GM12891 (cell line): ENCODE measurements at regions not wholly inside any gene's neighbourhood (a gene's known extent, or its start where the extent isn't known, plus 50 kb on each side); places are given as distances from the start of the nearest gene placed in this dataset.

Source experiments
- POLR2AphosphoS5 ChIP-seq: IDR thresholded peaks from 2 replicates; pipeline ENCODE4 v1.6.1; 2011; ENCODE audit warnings: low read depth, low read length, control low read depth
- POU2F2 ChIP-seq: IDR thresholded peaks from 2 replicates; pipeline ENCODE4 v1.6.1; 2011; ENCODE audit warnings: low read depth, mild to moderate bottlenecking, control low read depth, low read length, moderate library complexity
- TAF1 ChIP-seq: IDR thresholded peaks from 2 replicates; pipeline ENCODE4 v1.6.1; 2011; ENCODE audit warnings: low read depth, low read length, control low read depth

DNA sequence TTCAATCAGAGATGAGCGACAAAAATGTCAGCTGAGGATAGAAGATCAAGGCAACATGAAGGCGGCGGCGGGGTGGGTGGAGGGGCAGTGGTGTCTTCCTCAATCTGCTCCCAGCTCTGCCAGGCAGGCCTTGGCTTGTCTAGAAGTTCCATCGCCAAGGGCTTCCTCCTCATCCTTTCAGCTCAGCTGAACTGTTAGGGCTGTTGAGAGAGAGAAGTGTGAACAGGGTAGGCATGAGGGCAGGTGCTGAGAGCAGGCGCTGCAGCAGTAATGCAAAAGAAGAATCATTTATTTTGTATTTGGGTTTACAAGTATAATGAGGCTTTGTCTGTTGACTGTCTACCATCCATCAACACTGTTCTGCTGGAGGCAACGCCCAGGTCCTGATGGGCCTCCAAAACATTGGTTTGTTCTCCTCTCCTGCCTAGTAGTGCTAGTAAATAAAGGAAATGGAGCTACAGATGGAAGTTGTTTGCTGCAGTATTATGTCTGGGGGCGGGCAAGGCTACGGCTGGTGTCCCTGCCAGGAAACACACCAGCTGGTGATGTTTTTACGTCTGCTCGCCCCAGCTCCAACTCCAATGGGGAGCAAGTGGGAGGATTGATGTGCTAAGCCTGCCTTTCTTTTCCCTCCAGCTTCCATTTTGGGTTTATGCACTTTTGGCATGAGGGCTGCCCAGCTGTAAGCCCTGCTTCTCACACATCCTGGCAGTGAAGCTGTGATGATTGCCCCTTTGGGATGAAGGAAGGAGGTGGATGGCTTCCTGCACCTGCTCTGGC lies 139.4 kb upstream of the BOD1L1 start:
- TF ChIP-seq POLR2AphosphoS5 (no peak), TAF1 (no peak), POU2F2 (no peak)
